ENCODE measurements at regions not wholly inside any gene's neighbourhood (a gene's known extent, or its start where the extent isn't known, plus 50 kb on each side); places are given as distances from the start of the nearest gene placed in this dataset.

DNA sequence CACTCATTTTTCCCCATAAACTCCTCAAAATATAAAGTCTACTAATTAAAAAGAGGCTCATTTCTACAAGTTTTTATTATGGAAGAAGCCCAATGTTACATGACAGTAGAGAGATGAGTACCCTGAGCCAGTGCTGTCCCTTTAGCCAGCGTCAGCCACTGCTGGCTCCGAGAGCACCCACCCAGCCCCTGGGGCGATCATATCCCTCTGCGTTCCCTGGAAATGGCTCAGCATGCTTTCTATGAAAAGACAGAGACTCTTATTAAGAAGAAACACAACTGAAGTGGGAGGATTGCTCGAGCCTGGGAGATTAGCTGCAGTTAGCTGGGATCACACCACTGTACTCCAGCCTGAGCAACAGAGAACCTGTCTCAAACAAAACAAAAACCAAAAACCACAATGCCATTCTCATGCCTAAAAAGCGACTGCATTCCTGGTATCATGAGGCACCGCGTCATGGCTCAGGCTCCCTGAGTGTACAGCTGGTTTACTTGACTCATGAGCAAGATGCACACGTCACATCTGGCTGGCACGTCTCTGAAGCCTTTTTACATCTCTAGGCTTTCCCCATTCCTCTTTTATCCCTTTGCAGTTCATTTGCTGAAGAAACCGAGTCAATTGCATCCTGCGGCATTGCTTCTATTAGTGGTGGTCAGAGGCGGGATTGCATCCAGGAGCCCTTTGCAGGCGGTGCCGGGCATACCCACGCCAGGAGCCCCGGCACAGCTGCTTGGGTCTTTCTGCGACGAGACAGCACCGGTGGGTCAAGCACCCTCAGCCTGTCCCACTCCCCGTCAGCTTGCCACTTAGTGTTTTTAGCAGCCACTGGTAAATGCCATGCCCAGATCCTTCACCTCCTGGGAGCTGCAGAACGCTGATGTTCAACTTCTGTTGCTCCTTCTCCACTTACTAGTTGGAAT is 119.9 kb downstream of the CTTN start:
- TF ChIP-seq, protein P1, sequence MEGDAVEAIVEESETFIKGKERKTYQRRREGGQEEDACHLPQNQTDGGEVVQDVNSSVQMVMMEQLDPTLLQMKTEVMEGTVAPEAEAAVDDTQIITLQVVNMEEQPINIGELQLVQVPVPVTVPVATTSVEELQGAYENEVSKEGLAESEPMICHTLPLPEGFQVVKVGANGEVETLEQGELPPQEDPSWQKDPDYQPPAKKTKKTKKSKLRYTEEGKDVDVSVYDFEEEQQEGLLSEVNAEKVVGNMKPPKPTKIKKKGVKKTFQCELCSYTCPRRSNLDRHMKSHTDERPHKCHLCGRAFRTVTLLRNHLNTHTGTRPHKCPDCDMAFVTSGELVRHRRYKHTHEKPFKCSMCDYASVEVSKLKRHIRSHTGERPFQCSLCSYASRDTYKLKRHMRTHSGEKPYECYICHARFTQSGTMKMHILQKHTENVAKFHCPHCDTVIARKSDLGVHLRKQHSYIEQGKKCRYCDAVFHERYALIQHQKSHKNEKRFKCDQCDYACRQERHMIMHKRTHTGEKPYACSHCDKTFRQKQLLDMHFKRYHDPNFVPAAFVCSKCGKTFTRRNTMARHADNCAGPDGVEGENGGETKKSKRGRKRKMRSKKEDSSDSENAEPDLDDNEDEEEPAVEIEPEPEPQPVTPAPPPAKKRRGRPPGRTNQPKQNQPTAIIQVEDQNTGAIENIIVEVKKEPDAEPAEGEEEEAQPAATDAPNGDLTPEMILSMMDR (IDR thresholded peaks at IDR 0.05) = no peak

GRCh38 chr11:70519117-70519516 is 120.8 kb downstream of the CTTN start:
- TF ChIP-seq, protein P1 (IDR thresholded peaks at IDR 0.05) = no peak

GRCh38 chr11:70521475-70522308 is 123.4 kb downstream of the CTTN start:
- TF ChIP-seq, protein P1 (IDR thresholded peaks at IDR 0.05) = no peak

DNA sequence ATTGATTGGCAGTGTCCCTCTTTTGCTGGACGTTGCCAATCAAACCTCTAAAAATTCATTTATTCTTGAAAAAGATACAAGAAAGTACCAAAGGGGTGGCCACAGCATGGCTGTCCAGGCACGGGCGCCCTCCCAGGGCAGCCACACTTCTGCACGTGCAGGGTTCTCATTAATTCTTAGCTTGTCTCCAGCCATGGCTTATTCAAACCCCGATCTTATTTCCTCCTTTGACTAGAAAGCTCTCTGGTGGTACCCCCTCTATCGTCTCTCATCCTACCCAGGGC is 123.9 kb downstream of the CTTN start:
- TF ChIP-seq, protein P1 (IDR thresholded peaks at IDR 0.05) = no peak

GRCh38 chr11:70522593-70523311 is 124.4 kb downstream of the CTTN start:
- TF ChIP-seq, protein P1 (IDR thresholded peaks at IDR 0.05) = no peak

- TF ChIP-seq, protein P1 (IDR thresholded peaks at IDR 0.05) = no peak
Measured at GRCh38 chr11:70523384-70524095, 125.2 kb downstream of the CTTN start.

Measured in LNCAP (cell line).